ENCODE measurements at regions not wholly inside any gene's neighbourhood (a gene's known extent, or its start where the extent isn't known, plus 50 kb on each side); places are given as distances from the start of the nearest gene placed in this dataset.

- H2AFZ ChIP-seq (ENCODE audit: low read length): no peak overlapping the region
- H3F3A ChIP-seq (ENCODE audit: low read depth): no peaks in the 10 kb centered on the region
- H4K20me1 ChIP-seq (ENCODE audit: insufficient read depth, low read length, poor library complexity, severe bottlenecking): no peaks in the 10 kb centered on the region
- no peaks in the 10 kb centered on the region for H3K4me1 ChIP-seq (ENCODE audit: insufficient read depth, low read length, poor library complexity, severe bottlenecking)
- no peaks in the 10 kb centered on the region for H3K79me2 ChIP-seq (ENCODE audit: insufficient read depth, low read length)
- no peak overlapping the region for H3K9ac ChIP-seq (ENCODE audit: low read depth, low read length, poor library complexity, severe bottlenecking)
- no peaks in the 10 kb centered on the region for H3K9me3 ChIP-seq (ENCODE audit: insufficient read depth, low read depth, low read length)
- no peaks in the 10 kb centered on the region for H3K36me3 ChIP-seq (ENCODE audit: insufficient read depth, low read length)
- no peak for TF ChIP-seq EZH2phosphoT487 (IDR thresholded peaks at IDR 0.05; ENCODE audit: borderline replicate concordance)
- TF ChIP-seq, protein P1, sequence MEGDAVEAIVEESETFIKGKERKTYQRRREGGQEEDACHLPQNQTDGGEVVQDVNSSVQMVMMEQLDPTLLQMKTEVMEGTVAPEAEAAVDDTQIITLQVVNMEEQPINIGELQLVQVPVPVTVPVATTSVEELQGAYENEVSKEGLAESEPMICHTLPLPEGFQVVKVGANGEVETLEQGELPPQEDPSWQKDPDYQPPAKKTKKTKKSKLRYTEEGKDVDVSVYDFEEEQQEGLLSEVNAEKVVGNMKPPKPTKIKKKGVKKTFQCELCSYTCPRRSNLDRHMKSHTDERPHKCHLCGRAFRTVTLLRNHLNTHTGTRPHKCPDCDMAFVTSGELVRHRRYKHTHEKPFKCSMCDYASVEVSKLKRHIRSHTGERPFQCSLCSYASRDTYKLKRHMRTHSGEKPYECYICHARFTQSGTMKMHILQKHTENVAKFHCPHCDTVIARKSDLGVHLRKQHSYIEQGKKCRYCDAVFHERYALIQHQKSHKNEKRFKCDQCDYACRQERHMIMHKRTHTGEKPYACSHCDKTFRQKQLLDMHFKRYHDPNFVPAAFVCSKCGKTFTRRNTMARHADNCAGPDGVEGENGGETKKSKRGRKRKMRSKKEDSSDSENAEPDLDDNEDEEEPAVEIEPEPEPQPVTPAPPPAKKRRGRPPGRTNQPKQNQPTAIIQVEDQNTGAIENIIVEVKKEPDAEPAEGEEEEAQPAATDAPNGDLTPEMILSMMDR (conservative IDR thresholded peaks at IDR 0.05; ENCODE audit: low read length): no peak
- no peaks in the 10 kb centered on the region for H3K9me2 ChIP-seq (replicated peaks; ENCODE audit: low read depth, low read length)
- no peak overlapping the region for H3K4me2 ChIP-seq (ENCODE audit: low read depth, low read length, poor library complexity, severe bottlenecking)
- H3K27me3 ChIP-seq (ENCODE audit: insufficient read depth, low read length, poor library complexity, severe bottlenecking): no peaks in the 10 kb centered on the region
- no peak overlapping the region for H3K4me3 ChIP-seq (ENCODE audit: low read length, poor library complexity, severe bottlenecking)
These were observed 183.7 kb upstream of the CEP162 start for GRCh38 chr6:84411060-84411629.

GRCh38 chr6:84409911-84410310 is 182.5 kb upstream of the CEP162 start:
- Histone ChIP-seq H3K9me3 (ENCODE audit: insufficient read depth, low read depth, low read length) (no peaks in the 10 kb centered on the region), H3K9me2 (replicated peaks; ENCODE audit: low read depth, low read length) (no peaks in the 10 kb centered on the region), H2AFZ (ENCODE audit: low read length) (no peak overlapping the region), H3K36me3 (ENCODE audit: insufficient read depth, low read length) (no peaks in the 10 kb centered on the region), H3K9ac (ENCODE audit: low read depth, low read length, poor library complexity, severe bottlenecking) (no peak overlapping the region), H3K4me3 (ENCODE audit: low read length, poor library complexity, severe bottlenecking) (no peak overlapping the region), H3K4me2 (ENCODE audit: low read depth, low read length, poor library complexity, severe bottlenecking) (no peak overlapping the region), H3K4me1 (ENCODE audit: insufficient read depth, low read length, poor library complexity, severe bottlenecking) (no peaks in the 10 kb centered on the region), H3F3A (ENCODE audit: low read depth) (no peaks in the 10 kb centered on the region), H3K79me2 (ENCODE audit: insufficient read depth, low read length) (no peaks in the 10 kb centered on the region), H3K27me3 (ENCODE audit: insufficient read depth, low read length, poor library complexity, severe bottlenecking) (no peaks in the 10 kb centered on the region), H4K20me1 (ENCODE audit: insufficient read depth, low read length, poor library complexity, severe bottlenecking) (no peaks in the 10 kb centered on the region)
- TF ChIP-seq, protein P1 (conservative IDR thresholded peaks at IDR 0.05; ENCODE audit: low read length): no peak
- TF ChIP-seq EZH2phosphoT487 (IDR thresholded peaks at IDR 0.05; ENCODE audit: borderline replicate concordance): no peak

DNA sequence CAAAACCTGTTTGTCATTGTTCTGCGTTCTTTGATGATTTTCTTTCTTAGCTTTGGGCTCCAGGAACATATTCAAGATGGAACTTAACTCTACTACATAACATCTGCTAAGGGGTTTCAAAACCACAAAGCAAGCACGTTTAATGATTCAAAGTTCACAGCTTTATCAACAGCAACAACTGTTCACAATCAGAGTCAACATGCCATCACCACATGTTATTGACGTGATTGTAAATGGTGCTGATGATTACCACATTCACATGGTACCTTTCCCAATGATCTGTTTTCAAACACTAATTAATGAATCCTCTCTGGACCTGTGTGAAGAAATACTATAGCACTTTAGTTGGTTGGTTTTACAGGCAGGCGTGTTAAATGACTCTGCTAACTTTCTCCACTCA is 180.6 kb upstream of the CEP162 start:
- TF ChIP-seq EZH2phosphoT487 (IDR thresholded peaks at IDR 0.05; ENCODE audit: borderline replicate concordance): no peak
- TF ChIP-seq, protein P1 (conservative IDR thresholded peaks at IDR 0.05; ENCODE audit: low read length): no peak
- H3K9me3 ChIP-seq (ENCODE audit: insufficient read depth, low read depth, low read length): no peaks in the 10 kb centered on the region
- H3K27me3 ChIP-seq (ENCODE audit: insufficient read depth, low read length, poor library complexity, severe bottlenecking): no peaks in the 10 kb centered on the region
- H3K79me2 ChIP-seq (ENCODE audit: insufficient read depth, low read length): no peaks in the 10 kb centered on the region
- no peak overlapping the region for H3K4me2 ChIP-seq (ENCODE audit: low read depth, low read length, poor library complexity, severe bottlenecking)
- H3K9me2 ChIP-seq (replicated peaks; ENCODE audit: low read depth, low read length): no peaks in the 10 kb centered on the region
- no peak overlapping the region for H3K4me3 ChIP-seq (ENCODE audit: low read length, poor library complexity, severe bottlenecking)
- H3K4me1 ChIP-seq (ENCODE audit: insufficient read depth, low read length, poor library complexity, severe bottlenecking): no peaks in the 10 kb centered on the region
- no peak overlapping the region for H2AFZ ChIP-seq (ENCODE audit: low read length)
- H3K36me3 ChIP-seq (ENCODE audit: insufficient read depth, low read length): no peaks in the 10 kb centered on the region
- H4K20me1 ChIP-seq (ENCODE audit: insufficient read depth, low read length, poor library complexity, severe bottlenecking): no peaks in the 10 kb centered on the region
- no peaks in the 10 kb centered on the region for H3F3A ChIP-seq (ENCODE audit: low read depth)
- no peak overlapping the region for H3K9ac ChIP-seq (ENCODE audit: low read depth, low read length, poor library complexity, severe bottlenecking)
